Ishikawa (cell line): ENCODE measurements at regions not wholly inside any gene's neighbourhood (a gene's known extent, or its start where the extent isn't known, plus 50 kb on each side); places are given as distances from the start of the nearest gene placed in this dataset.
A peak's percentile ranks its signal among the peaks of the same experiment; 100 is the strongest.

Source experiments
- CEBPB ChIP-seq: IDR thresholded peaks from 2 replicates; pipeline ENCODE4 v1.6.1; 2012
- CREB1 ChIP-seq: IDR thresholded peaks from 2 replicates; pipeline ENCODE4 v1.6.1; 2012; ENCODE audit warnings: low read depth
- EGR1 ChIP-seq: IDR thresholded peaks from 2 replicates; pipeline ENCODE4 v1.6.1; 2012
- EP300 ChIP-seq: IDR thresholded peaks from 2 replicates; pipeline ENCODE4 v1.6.1; 2012; ENCODE audit warnings: borderline replicate concordance
- FOXM1 ChIP-seq: IDR thresholded peaks from 2 replicates; pipeline ENCODE4 v1.6.1; 2012; ENCODE audit warnings: low read depth, borderline replicate concordance
- MAX ChIP-seq: IDR thresholded peaks from 2 replicates; pipeline ENCODE4 v1.6.1; 2012
- NFIC ChIP-seq: IDR thresholded peaks from 2 replicates; pipeline ENCODE4 v1.6.1; 2012
- RAD21 ChIP-seq: IDR thresholded peaks from 2 replicates; pipeline ENCODE4 v1.6.1; 2012; ENCODE audit warnings: low read depth
- TAF1 ChIP-seq: IDR thresholded peaks from 2 replicates; pipeline ENCODE4 v1.6.1; 2012; ENCODE audit warnings: low read depth, mild to moderate bottlenecking
- TCF12 ChIP-seq: IDR thresholded peaks from 2 replicates; pipeline ENCODE4 v1.6.1; 2012; ENCODE audit warnings: low read depth
- TEAD4 ChIP-seq: IDR thresholded peaks from 2 replicates; pipeline ENCODE4 v1.6.1; 2012
- YY1 ChIP-seq: IDR thresholded peaks from 2 replicates; pipeline ENCODE4 v1.6.1; 2012; ENCODE audit warnings: low read depth
- ZBTB7A ChIP-seq: IDR thresholded peaks from 2 replicates; pipeline ENCODE4 v1.6.1; 2012; ENCODE audit warnings: low read depth
- TF ChIP-seq, protein P1 (sequence below): IDR thresholded peaks from 2 replicates; pipeline ENCODE4 v1.6.1; 2012; ENCODE audit warnings: low read depth, mild to moderate bottlenecking
- TF ChIP-seq, protein P2 (sequence below): IDR thresholded peaks from 2 replicates; pipeline ENCODE4 v1.6.1; 2012

DNA sequence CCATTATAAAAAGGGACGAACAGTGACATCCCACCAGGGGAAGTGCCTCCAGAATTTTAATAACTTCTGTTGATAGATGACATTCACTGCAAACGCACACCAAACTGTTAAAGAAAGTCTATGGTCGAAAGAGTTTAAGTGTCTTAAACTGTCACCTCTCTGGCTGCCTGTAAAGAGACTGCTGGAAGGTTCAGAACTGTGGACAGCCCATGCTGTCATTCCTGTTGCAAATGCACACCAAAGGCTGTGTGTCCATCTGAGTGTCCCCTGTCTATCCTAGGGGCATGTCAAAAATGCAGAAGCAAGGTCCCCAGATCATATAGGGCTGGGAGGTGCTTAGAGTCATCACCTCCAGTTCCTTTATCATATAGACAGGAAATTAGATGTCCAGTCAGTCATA lies 171.8 kb downstream of the CYRIA start:
- no peak for TF ChIP-seq NFIC
- TF ChIP-seq, protein P1, sequence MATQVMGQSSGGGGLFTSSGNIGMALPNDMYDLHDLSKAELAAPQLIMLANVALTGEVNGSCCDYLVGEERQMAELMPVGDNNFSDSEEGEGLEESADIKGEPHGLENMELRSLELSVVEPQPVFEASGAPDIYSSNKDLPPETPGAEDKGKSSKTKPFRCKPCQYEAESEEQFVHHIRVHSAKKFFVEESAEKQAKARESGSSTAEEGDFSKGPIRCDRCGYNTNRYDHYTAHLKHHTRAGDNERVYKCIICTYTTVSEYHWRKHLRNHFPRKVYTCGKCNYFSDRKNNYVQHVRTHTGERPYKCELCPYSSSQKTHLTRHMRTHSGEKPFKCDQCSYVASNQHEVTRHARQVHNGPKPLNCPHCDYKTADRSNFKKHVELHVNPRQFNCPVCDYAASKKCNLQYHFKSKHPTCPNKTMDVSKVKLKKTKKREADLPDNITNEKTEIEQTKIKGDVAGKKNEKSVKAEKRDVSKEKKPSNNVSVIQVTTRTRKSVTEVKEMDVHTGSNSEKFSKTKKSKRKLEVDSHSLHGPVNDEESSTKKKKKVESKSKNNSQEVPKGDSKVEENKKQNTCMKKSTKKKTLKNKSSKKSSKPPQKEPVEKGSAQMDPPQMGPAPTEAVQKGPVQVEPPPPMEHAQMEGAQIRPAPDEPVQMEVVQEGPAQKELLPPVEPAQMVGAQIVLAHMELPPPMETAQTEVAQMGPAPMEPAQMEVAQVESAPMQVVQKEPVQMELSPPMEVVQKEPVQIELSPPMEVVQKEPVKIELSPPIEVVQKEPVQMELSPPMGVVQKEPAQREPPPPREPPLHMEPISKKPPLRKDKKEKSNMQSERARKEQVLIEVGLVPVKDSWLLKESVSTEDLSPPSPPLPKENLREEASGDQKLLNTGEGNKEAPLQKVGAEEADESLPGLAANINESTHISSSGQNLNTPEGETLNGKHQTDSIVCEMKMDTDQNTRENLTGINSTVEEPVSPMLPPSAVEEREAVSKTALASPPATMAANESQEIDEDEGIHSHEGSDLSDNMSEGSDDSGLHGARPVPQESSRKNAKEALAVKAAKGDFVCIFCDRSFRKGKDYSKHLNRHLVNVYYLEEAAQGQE = peak; percentile 63; the same call in 1 of the 2 replicates

DNA sequence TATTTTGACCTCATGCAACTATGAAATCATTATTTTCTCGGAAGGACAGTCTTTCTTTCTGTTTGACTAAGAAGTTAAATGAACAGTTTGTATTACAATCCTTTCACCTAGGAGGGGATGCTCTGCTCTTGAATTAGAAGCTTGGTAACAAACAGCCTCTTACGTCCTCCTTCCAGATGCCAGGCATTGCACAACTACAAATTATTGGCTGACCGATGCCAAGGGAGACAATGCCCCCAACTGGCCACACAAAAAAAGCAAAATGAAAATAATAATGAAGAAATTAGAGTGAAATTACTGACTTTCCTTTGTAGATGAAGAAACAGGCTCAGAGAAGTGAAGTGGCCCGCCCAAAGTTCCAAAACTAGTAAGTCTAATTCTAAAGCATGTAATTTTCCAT lies 177.9 kb downstream of the CYRIA start:
- TF ChIP-seq CEBPB (peak; percentile 98), MAX (no peak), EP300 (no peak), CREB1 (no peak), TCF12 (no peak), RAD21 (peak; percentile 90)
- TF ChIP-seq, protein P1 = no peak

- no peak for TF ChIP-seq CREB1
- TF ChIP-seq NFIC = no peak
These were observed 180.4 kb downstream of the CYRIA start for GRCh38 chr2:16485251-16485650.

DNA sequence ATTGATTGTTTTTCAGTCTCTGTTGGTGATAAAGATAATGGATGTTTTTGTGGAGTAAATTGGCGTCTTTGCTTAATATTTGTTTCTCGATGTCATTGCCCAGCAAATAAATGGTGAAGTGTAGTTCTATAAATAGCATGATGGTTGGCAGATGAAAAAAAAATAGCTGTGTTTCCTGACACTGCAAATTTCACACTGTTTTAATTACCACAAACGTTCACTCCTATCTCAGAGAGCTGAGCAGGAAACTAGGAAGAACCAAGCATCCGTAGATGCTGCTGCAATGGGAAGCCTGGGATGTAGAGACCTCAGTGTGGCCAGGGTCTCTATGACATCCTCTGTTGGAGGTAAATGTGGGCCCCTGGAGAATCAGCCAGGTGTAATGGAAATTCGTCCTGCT lies 183.2 kb downstream of the CYRIA start:
- TF ChIP-seq RAD21 = no peak
- no peak for TF ChIP-seq TEAD4
- no peak for TF ChIP-seq CEBPB
- no peak for TF ChIP-seq EP300
- no peak for TF ChIP-seq MAX
- TF ChIP-seq, protein P2, sequence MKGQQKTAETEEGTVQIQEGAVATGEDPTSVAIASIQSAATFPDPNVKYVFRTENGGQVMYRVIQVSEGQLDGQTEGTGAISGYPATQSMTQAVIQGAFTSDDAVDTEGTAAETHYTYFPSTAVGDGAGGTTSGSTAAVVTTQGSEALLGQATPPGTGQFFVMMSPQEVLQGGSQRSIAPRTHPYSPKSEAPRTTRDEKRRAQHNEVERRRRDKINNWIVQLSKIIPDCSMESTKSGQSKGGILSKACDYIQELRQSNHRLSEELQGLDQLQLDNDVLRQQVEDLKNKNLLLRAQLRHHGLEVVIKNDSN = no peak
- no peak for TF ChIP-seq YY1
- no peak for TF ChIP-seq TCF12

GRCh38 chr2:16481351-16481750 lies 184.3 kb downstream of the CYRIA start:
- TF ChIP-seq, protein P2 = no peak
- TF ChIP-seq FOXM1 = no peak
- no peak for TF ChIP-seq RAD21
- TF ChIP-seq MAX = no peak
- no peak for TF ChIP-seq EGR1
- TF ChIP-seq YY1 = no peak
- no peak for TF ChIP-seq TCF12

- TF ChIP-seq, protein P2 = no peak
- TF ChIP-seq TEAD4 (no peak), ZBTB7A (no peak), TCF12 (no peak), NFIC (no peak), MAX (no peak), YY1 (no peak), TAF1 (no peak), EGR1 (no peak), CEBPB (no peak), CREB1 (no peak), EP300 (no peak), RAD21 (no peak), FOXM1 (no peak)
- TF ChIP-seq, protein P1 = no peak
These were observed 185.9 kb downstream of the CYRIA start for GRCh38 chr2:16479721-16480120.
